ENCODE measurements at regions not wholly inside any gene's neighbourhood (a gene's known extent, or its start where the extent isn't known, plus 50 kb on each side); places are given as distances from the start of the nearest gene placed in this dataset.

DNA sequence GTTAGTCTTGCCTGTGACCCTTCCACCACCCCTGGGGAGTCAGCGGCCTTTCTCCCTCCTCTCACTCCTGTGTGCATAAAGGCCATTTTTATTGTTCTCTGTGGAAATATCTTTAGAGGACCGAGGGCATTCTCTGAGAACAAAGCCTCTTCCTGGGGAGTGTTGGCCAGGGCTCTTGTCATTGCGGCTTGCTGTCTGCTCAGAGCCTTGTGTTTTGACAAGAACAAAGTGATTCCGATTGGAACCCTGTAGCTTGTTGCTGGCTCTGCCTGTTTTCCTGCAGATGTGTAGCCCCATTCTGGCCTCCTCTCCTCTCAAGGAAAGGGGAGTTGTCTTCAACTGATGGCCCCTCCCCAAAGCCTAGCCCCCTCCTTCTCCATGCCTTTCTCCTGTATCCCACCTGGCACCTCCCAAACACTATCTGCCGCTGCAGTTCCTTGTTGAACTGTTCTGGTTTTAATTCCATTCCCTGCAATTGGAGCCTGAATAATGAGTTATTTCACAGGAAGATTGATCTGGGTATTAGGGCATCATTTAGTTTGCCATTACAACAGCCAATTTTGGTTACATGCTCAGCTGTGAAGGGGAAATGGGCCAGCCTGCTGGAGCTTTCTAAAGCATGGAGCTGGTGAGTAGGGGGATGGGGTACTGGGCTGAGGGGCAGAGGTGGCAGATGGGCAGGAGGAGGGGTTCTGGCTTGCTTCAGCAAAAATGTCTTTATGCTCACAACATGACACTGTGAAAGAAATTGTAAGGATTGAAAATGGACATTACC is 252.5 kb downstream of the LRFN2 start:
- TF ChIP-seq, protein P1, sequence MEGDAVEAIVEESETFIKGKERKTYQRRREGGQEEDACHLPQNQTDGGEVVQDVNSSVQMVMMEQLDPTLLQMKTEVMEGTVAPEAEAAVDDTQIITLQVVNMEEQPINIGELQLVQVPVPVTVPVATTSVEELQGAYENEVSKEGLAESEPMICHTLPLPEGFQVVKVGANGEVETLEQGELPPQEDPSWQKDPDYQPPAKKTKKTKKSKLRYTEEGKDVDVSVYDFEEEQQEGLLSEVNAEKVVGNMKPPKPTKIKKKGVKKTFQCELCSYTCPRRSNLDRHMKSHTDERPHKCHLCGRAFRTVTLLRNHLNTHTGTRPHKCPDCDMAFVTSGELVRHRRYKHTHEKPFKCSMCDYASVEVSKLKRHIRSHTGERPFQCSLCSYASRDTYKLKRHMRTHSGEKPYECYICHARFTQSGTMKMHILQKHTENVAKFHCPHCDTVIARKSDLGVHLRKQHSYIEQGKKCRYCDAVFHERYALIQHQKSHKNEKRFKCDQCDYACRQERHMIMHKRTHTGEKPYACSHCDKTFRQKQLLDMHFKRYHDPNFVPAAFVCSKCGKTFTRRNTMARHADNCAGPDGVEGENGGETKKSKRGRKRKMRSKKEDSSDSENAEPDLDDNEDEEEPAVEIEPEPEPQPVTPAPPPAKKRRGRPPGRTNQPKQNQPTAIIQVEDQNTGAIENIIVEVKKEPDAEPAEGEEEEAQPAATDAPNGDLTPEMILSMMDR (IDR thresholded peaks at IDR 0.05): no peak
- Histone ChIP-seq H3K9me3 (no peaks in the 10 kb centered on the region), H3K27me3 (peaks cover 50% of the 10 kb centered on the region), H3K36me3 (no peaks in the 10 kb centered on the region), H3K27ac (no peak overlapping the region), H3K4me1 (ENCODE audit: control insufficient read depth in 1 of 2, insufficient read depth in 1 of 2, low read depth in 1 of 2, low read length in 1 of 2) (no peaks in the 10 kb centered on the region), H3K4me3 (ENCODE audit: low read depth in 1 of 2, low read length in 1 of 2) (no peak overlapping the region)

DNA sequence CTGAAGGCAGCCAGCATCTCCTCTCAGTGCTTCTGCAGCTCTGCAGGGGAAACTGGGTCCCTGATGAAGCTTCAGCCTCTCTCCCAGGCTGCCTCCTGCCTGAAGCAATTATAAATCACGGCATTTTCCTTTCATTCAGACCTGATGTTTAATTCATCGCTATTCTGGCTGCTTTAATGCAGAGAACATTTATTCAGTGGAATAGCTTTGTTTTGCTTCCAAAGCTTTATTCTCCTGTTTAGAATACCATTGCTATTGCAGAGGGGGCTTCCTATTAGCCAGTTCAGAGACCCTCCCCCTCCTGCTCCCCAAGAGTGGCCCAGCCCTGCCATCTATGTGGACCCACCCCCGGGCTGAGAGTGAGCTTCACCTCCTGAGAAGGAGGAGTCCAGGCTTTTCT is 255.6 kb downstream of the LRFN2 start:
- Histone ChIP-seq H3K27ac (no peak overlapping the region), H3K9me3 (no peaks in the 10 kb centered on the region), H3K36me3 (no peaks in the 10 kb centered on the region), H3K4me3 (ENCODE audit: low read depth in 1 of 2, low read length in 1 of 2) (no peak overlapping the region), H3K4me1 (ENCODE audit: control insufficient read depth in 1 of 2, insufficient read depth in 1 of 2, low read depth in 1 of 2, low read length in 1 of 2) (no peaks in the 10 kb centered on the region), H3K27me3 (peaks cover 66% of the 10 kb centered on the region)
- TF ChIP-seq, protein P1 (IDR thresholded peaks at IDR 0.05): no peak

DNA sequence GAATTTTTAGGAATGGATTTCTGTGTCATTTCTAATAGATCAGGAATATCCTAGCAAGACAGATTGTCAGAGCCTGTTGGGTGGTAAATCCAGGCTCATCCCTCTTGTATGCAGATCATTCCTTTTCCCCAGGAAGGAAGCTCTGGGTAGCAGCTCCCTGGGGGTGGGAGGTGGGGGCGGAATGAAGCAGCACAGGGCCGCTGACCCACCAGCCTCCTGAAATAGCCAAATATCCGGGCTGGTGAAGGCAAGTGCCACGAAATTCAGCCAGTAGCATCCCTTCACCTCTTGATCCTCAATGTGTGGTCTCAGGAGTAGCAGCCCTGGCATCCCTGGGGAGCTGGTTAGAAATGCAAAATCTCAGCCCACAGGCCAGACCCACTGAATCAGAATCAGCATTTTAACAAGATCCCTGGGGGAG is 256.9 kb downstream of the LRFN2 start:
- Histone ChIP-seq H3K27me3 (peaks cover 63% of the 10 kb centered on the region), H3K9me3 (no peaks in the 10 kb centered on the region), H3K4me3 (ENCODE audit: low read depth in 1 of 2, low read length in 1 of 2) (no peak overlapping the region), H3K27ac (no peak overlapping the region), H3K4me1 (ENCODE audit: control insufficient read depth in 1 of 2, insufficient read depth in 1 of 2, low read depth in 1 of 2, low read length in 1 of 2) (no peaks in the 10 kb centered on the region), H3K36me3 (no peaks in the 10 kb centered on the region)
- TF ChIP-seq, protein P1 (IDR thresholded peaks at IDR 0.05): no peak

DNA sequence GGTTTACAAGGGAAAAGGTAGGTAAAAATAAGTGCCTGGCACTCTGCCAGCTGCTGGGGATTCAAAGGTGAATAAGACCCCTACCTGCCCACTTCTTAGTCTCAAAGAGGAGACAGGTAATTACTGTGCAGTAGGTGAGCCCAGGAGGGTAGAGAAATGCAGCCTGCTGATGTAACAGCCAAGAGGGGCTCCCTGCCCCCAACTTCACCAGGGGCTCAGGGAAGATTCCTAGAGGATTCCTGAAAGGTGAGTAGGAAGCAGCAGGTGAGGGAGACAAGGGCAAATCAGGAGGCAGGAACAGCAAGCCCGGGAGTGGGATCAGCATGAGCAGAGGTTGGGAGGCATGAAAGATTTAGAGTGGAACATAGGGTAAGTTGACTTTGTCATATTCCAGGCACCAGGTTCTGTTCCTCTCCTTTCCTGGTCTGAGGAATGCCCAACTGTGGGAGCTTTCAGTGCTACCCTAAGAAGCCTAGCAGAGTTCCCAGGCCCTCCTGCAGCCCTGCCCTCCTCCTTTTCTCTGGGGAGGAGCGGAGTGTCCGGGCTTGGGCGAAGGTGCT is 258.1 kb downstream of the LRFN2 start:
- no peaks in the 10 kb centered on the region for H3K4me1 ChIP-seq (ENCODE audit: control insufficient read depth in 1 of 2, insufficient read depth in 1 of 2, low read depth in 1 of 2, low read length in 1 of 2)

DNA sequence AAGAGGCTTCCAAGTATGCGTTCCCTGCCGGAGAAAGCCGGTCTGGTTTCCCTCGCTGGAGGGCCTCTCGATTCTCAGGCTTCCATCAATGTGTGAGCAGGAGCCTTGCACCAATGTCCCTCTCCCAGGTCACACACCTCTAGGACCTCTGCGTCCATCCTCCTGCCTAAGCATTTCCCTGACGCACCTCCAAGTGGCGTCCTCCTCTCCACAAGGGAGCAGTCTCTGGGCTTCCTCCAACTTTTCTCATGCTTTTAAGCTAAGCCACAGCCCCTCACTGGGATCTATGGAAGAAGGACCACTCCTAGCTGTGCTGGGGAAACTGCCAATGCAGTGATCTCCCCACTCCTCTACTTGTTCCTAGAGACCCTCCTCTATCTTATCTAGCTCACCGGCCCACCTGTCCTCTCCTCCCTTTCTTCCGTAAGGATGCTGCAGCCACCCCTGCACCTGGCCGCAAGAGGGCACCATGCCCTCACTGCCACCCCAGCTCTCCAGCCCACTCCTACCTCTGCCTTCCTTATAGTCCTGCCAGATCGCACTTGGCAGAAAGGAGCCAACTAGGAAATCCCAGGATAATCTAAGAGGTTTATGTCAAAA is 258.7 kb downstream of the LRFN2 start:
- H3K9me3 ChIP-seq: no peaks in the 10 kb centered on the region
- no peaks in the 10 kb centered on the region for H3K36me3 ChIP-seq
- no peak overlapping the region for H3K4me3 ChIP-seq (ENCODE audit: low read depth in 1 of 2, low read length in 1 of 2)
- TF ChIP-seq, protein P1 (IDR thresholded peaks at IDR 0.05): no peak
- H3K27me3 ChIP-seq: peaks cover 46% of the 10 kb centered on the region
- H3K4me1 ChIP-seq (ENCODE audit: control insufficient read depth in 1 of 2, insufficient read depth in 1 of 2, low read depth in 1 of 2, low read length in 1 of 2): no peaks in the 10 kb centered on the region
- H3K27ac ChIP-seq: no peak overlapping the region

More for the DNA sequence above, 258.1 kb downstream of the LRFN2 start:
- H3K9me3 ChIP-seq: no peaks in the 10 kb centered on the region
- H3K27me3 ChIP-seq: peaks cover 51% of the 10 kb centered on the region
- no peak overlapping the region for H3K4me3 ChIP-seq (ENCODE audit: low read depth in 1 of 2, low read length in 1 of 2)
- TF ChIP-seq, protein P1 (IDR thresholded peaks at IDR 0.05): no peak
- H3K27ac ChIP-seq: no peak overlapping the region
- H3K36me3 ChIP-seq: no peaks in the 10 kb centered on the region

All from neutrophil (primary cell).